ENCODE measurements at regions not wholly inside any gene's neighbourhood (a gene's known extent, or its start where the extent isn't known, plus 50 kb on each side); places are given as distances from the start of the nearest gene placed in this dataset.

GRCh38 chr2:180322781-180323180 is 315.7 kb upstream of the CWC22 start:
- no peaks in the 10 kb centered on the region for H3K36me3 ChIP-seq
- no peak for TF ChIP-seq CTCF (IDR thresholded peaks at IDR 0.05)
- no peak overlapping the region for H3K4me3 ChIP-seq (ENCODE audit: low read depth in 1 of 2, low read length in 1 of 2)

GRCh38 chr2:180319586-180320405 is 312.7 kb upstream of the CWC22 start:
- Histone ChIP-seq H3K9me3 (no peaks in the 10 kb centered on the region), H3K27ac (no peak overlapping the region), H3K27me3 (no peaks in the 10 kb centered on the region), H3K36me3 (no peaks in the 10 kb centered on the region), H3K4me1 (ENCODE audit: control insufficient read depth in 1 of 2, insufficient read depth in 1 of 2, low read depth in 1 of 2, low read length in 1 of 2) (no peaks in the 10 kb centered on the region), H3K4me3 (ENCODE audit: low read depth in 1 of 2, low read length in 1 of 2) (no peak overlapping the region)
- no peak for TF ChIP-seq CTCF (IDR thresholded peaks at IDR 0.05)

More at GRCh38 chr2:180322781-180323180, 315.7 kb upstream of the CWC22 start:
- no peaks in the 10 kb centered on the region for H3K4me1 ChIP-seq (ENCODE audit: control insufficient read depth in 1 of 2, insufficient read depth in 1 of 2, low read depth in 1 of 2, low read length in 1 of 2)
- H3K27me3 ChIP-seq, result no peaks in the 10 kb centered on the region
- no peaks in the 10 kb centered on the region for H3K9me3 ChIP-seq
- H3K27ac ChIP-seq, result no peak overlapping the region

GRCh38 chr2:180314086-180314485 is 307.0 kb upstream of the CWC22 start:
- Histone ChIP-seq H3K27ac (no peak overlapping the region), H3K4me1 (ENCODE audit: control insufficient read depth in 1 of 2, insufficient read depth in 1 of 2, low read depth in 1 of 2, low read length in 1 of 2) (no peaks in the 10 kb centered on the region), H3K27me3 (no peaks in the 10 kb centered on the region), H3K9me3 (no peaks in the 10 kb centered on the region), H3K36me3 (no peaks in the 10 kb centered on the region), H3K4me3 (ENCODE audit: low read depth in 1 of 2, low read length in 1 of 2) (no peak overlapping the region)
- no peak for TF ChIP-seq CTCF (IDR thresholded peaks at IDR 0.05)

GRCh38 chr2:180312542-180312941 is 305.4 kb upstream of the CWC22 start:
- Histone ChIP-seq H3K36me3 (no peaks in the 10 kb centered on the region), H3K27ac (no peak overlapping the region), H3K27me3 (no peaks in the 10 kb centered on the region), H3K9me3 (no peaks in the 10 kb centered on the region), H3K4me3 (ENCODE audit: low read depth in 1 of 2, low read length in 1 of 2) (no peak overlapping the region), H3K4me1 (ENCODE audit: control insufficient read depth in 1 of 2, insufficient read depth in 1 of 2, low read depth in 1 of 2, low read length in 1 of 2) (no peaks in the 10 kb centered on the region)
- TF ChIP-seq CTCF (IDR thresholded peaks at IDR 0.05), result no peak

- Histone ChIP-seq H3K4me1 (ENCODE audit: control insufficient read depth in 1 of 2, insufficient read depth in 1 of 2, low read depth in 1 of 2, low read length in 1 of 2) (no peaks in the 10 kb centered on the region), H3K27me3 (no peaks in the 10 kb centered on the region), H3K9me3 (no peaks in the 10 kb centered on the region), H3K36me3 (no peaks in the 10 kb centered on the region), H3K27ac (no peak overlapping the region), H3K4me3 (ENCODE audit: low read depth in 1 of 2, low read length in 1 of 2) (no peak overlapping the region)
- TF ChIP-seq CTCF (IDR thresholded peaks at IDR 0.05), result no peak
These were observed 300.0 kb upstream of the CWC22 start for GRCh38 chr2:180307096-180307495.

Data from neutrophil (primary cell).